NCI-H226 (cell line): ENCODE measurements at regions not wholly inside any gene's neighbourhood (a gene's known extent, or its start where the extent isn't known, plus 50 kb on each side); places are given as distances from the start of the nearest gene placed in this dataset.

Source experiments
- DNase-seq: peaks from one replicate; pipeline ENCODE4 v3.0.0-alpha.2; 2015

- no peak for DNase-seq
These were observed 919.2 kb downstream of the METTL15 start for GRCh38 chr11:29027436-29027835.

GRCh38 chr11:29026286-29026685 is 918.1 kb downstream of the METTL15 start:
- no peak for DNase-seq

- DNase-seq, result peak; percentile 84
These were observed 916.8 kb downstream of the METTL15 start for GRCh38 chr11:29025001-29025400.

- peak; percentile 61 for DNase-seq
These were observed 916.2 kb downstream of the METTL15 start for GRCh38 chr11:29024386-29024785.

- no peak for DNase-seq
These were observed 915.6 kb downstream of the METTL15 start for GRCh38 chr11:29023761-29024160.

- DNase-seq, result no peak
These were observed 914.5 kb downstream of the METTL15 start for GRCh38 chr11:29022676-29023075.

GRCh38 chr11:29019960-29020683 is 911.9 kb downstream of the METTL15 start:
- DNase-seq, result peak; percentile 72

GRCh38 chr11:29018631-29019030 is 910.4 kb downstream of the METTL15 start:
- peak; percentile 91 for DNase-seq

GRCh38 chr11:29017941-29018340 is 909.8 kb downstream of the METTL15 start:
- no peak for DNase-seq

GRCh38 chr11:29012507-29012906 is 904.3 kb downstream of the METTL15 start:
- no peak for DNase-seq

- DNase-seq, result no peak
These were observed 901.2 kb downstream of the METTL15 start for GRCh38 chr11:29009426-29009825.

GRCh38 chr11:29008481-29008880 is 900.3 kb downstream of the METTL15 start:
- DNase-seq, result no peak

GRCh38 chr11:29006668-29007067 is 898.5 kb downstream of the METTL15 start:
- DNase-seq, result no peak

- no peak for DNase-seq
These were observed 897.3 kb downstream of the METTL15 start for GRCh38 chr11:29005401-29005980.

- DNase-seq, result no peak
These were observed 894.6 kb downstream of the METTL15 start for GRCh38 chr11:29002816-29003215.

GRCh38 chr11:28999620-29000019 is 891.4 kb downstream of the METTL15 start:
- DNase-seq, result no peak

GRCh38 chr11:28992996-28993395 is 884.8 kb downstream of the METTL15 start:
- no peak for DNase-seq

- no peak for DNase-seq
These were observed 876.0 kb downstream of the METTL15 start for GRCh38 chr11:28984231-28984630.

- no peak for DNase-seq
These were observed 875.6 kb downstream of the METTL15 start for GRCh38 chr11:28983780-28984179.

GRCh38 chr11:28981381-28981780 is 873.2 kb downstream of the METTL15 start:
- no peak for DNase-seq

GRCh38 chr11:28976801-28977145 is 868.6 kb downstream of the METTL15 start:
- no peak for DNase-seq

- no peak for DNase-seq
These were observed 868.0 kb downstream of the METTL15 start for GRCh38 chr11:28976012-28976800.

GRCh38 chr11:28969832-28970231 is 861.6 kb downstream of the METTL15 start:
- no peak for DNase-seq

- peak; percentile 5 for DNase-seq
These were observed 858.8 kb downstream of the METTL15 start for GRCh38 chr11:28966951-28967350.
